ENCODE measurements at regions not wholly inside any gene's neighbourhood (a gene's known extent, or its start where the extent isn't known, plus 50 kb on each side); places are given as distances from the start of the nearest gene placed in this dataset.
"Not testable (repeated sequence)": the region's sequence is repeated elsewhere in the genome, so short reads cannot be mapped to it uniquely, and the experiment has no call there.

- no peaks in the 10 kb centered on the region for H3K4me1 Mint-ChIP-seq (ENCODE audit: low read depth)
- no peaks in the 10 kb centered on the region for H3K27me3 Mint-ChIP-seq
- no peak for DNase-seq
- ChIA-PET POLR2A (no interaction called here), CTCF (no interaction called here)
- H3K27ac Mint-ChIP-seq, result no peak overlapping the region
- H3K9me3 Mint-ChIP-seq, result no peaks in the 10 kb centered on the region
- no peak overlapping the region for H3K4me3 Mint-ChIP-seq
- intact Hi-C loops (cut with micrococcal nuclease), result no loop called here
- H3K36me3 Mint-ChIP-seq, result no peaks in the 10 kb centered on the region
Measured at GRCh38 chr9:15077946-15078729, 167.9 kb upstream of the FREM1 start.

GRCh38 chr9:15073620-15074019, 163.4 kb upstream of the FREM1 start:
- POLR2A ChIA-PET, result no interaction called here
- no peaks in the 10 kb centered on the region for H3K4me1 Mint-ChIP-seq (ENCODE audit: low read depth)
- H3K27me3 Mint-ChIP-seq, result no peaks in the 10 kb centered on the region
- intact Hi-C loops (cut with micrococcal nuclease), result no loop called here
- H3K36me3 Mint-ChIP-seq, result no peaks in the 10 kb centered on the region
- H3K27ac Mint-ChIP-seq, result no peak overlapping the region
- no peak for DNase-seq
- H3K9me3 Mint-ChIP-seq, result no peaks in the 10 kb centered on the region
- CTCF ChIA-PET, result interaction anchor here (1.9 kb wide), 1 partner anchor 30 kb away, joined by 4 read pairs; no protein-coding TSS in a partner anchor
- H3K4me3 Mint-ChIP-seq, result no peak overlapping the region

GRCh38 chr9:15070716-15071115, 160.5 kb upstream of the FREM1 start:
- intact Hi-C loops (cut with micrococcal nuclease), result no loop called here
- Mint-ChIP-seq H3K27me3 (no peaks in the 10 kb centered on the region), H3K36me3 (no peaks in the 10 kb centered on the region), H3K4me3 (no peak overlapping the region), H3K27ac (no peak overlapping the region), H3K9me3 (no peaks in the 10 kb centered on the region), H3K4me1 (ENCODE audit: low read depth) (no peaks in the 10 kb centered on the region)
- ChIA-PET CTCF (interaction anchor here (0.9 kb wide), 1 partner anchor 64 kb away, joined by 3 read pairs; no protein-coding TSS in a partner anchor), POLR2A (no interaction called here)
- DNase-seq, result no peak

GRCh38 chr9:15069106-15069505, 158.9 kb upstream of the FREM1 start:
- intact Hi-C loops (cut with micrococcal nuclease), result no loop called here
- no peak for DNase-seq
- Mint-ChIP-seq H3K4me3 (no peak overlapping the region), H3K9me3 (no peaks in the 10 kb centered on the region), H3K27ac (no peak overlapping the region), H3K36me3 (no peaks in the 10 kb centered on the region), H3K27me3 (no peaks in the 10 kb centered on the region), H3K4me1 (ENCODE audit: low read depth) (no peaks in the 10 kb centered on the region)
- ChIA-PET POLR2A (no interaction called here), CTCF (no interaction called here)

GRCh38 chr9:15068261-15068660, 158.0 kb upstream of the FREM1 start:
- ChIA-PET POLR2A (no interaction called here), CTCF (no interaction called here)
- no peak for DNase-seq
- H3K27me3 Mint-ChIP-seq, result no peaks in the 10 kb centered on the region
- no peaks in the 10 kb centered on the region for H3K9me3 Mint-ChIP-seq
- no peaks in the 10 kb centered on the region for H3K36me3 Mint-ChIP-seq
- no peaks in the 10 kb centered on the region for H3K4me1 Mint-ChIP-seq (ENCODE audit: low read depth)
- H3K27ac Mint-ChIP-seq, result no peak overlapping the region
- intact Hi-C loops (cut with micrococcal nuclease), result no loop called here
- H3K4me3 Mint-ChIP-seq, result no peak overlapping the region

GRCh38 chr9:15059003-15059402, 148.8 kb upstream of the FREM1 start:
- H3K4me1 Mint-ChIP-seq (ENCODE audit: low read depth), result no peaks in the 10 kb centered on the region
- no peaks in the 10 kb centered on the region for H3K36me3 Mint-ChIP-seq
- peaks cover 6% of the 10 kb centered on the region for H3K27me3 Mint-ChIP-seq
- POLR2A ChIA-PET, result no interaction called here
- no peak overlapping the region for H3K4me3 Mint-ChIP-seq
- intact Hi-C loops (cut with micrococcal nuclease), result no loop called here
- no peak for DNase-seq
- H3K9me3 Mint-ChIP-seq, result no peaks in the 10 kb centered on the region
- CTCF ChIA-PET, result no interaction called here
- no peak overlapping the region for H3K27ac Mint-ChIP-seq

- Mint-ChIP-seq H3K4me1 (ENCODE audit: low read depth) (no peaks in the 10 kb centered on the region), H3K4me3 (no peak overlapping the region), H3K9me3 (no peaks in the 10 kb centered on the region), H3K36me3 (no peaks in the 10 kb centered on the region), H3K27ac (no peak overlapping the region), H3K27me3 (peaks cover 6% of the 10 kb centered on the region)
- POLR2A ChIA-PET, result no interaction called here
- CTCF ChIA-PET, result no interaction called here
- intact Hi-C loops (cut with micrococcal nuclease), result no loop called here
- DNase-seq, result no peak
Measured at GRCh38 chr9:15058236-15058635, 148.0 kb upstream of the FREM1 start.

GRCh38 chr9:15055284-15055683, 145.1 kb upstream of the FREM1 start:
- H3K27me3 Mint-ChIP-seq; H3K9me3 Mint-ChIP-seq; H3K4me1 Mint-ChIP-seq (ENCODE audit: low read depth); intact Hi-C loops (cut with micrococcal nuclease); CTCF ChIA-PET; POLR2A ChIA-PET; DNase-seq; H3K4me3 Mint-ChIP-seq; H3K36me3 Mint-ChIP-seq; H3K27ac Mint-ChIP-seq: not testable (repeated sequence)

GRCh38 chr9:15048772-15049171, 138.5 kb upstream of the FREM1 start:
- no peaks in the 10 kb centered on the region for H3K36me3 Mint-ChIP-seq
- ChIA-PET POLR2A (no interaction called here), CTCF (no interaction called here)
- H3K9me3 Mint-ChIP-seq, result no peaks in the 10 kb centered on the region
- no peak overlapping the region for H3K4me3 Mint-ChIP-seq
- peaks cover 2% of the 10 kb centered on the region for H3K27me3 Mint-ChIP-seq
- no peak overlapping the region for H3K27ac Mint-ChIP-seq
- intact Hi-C loops (cut with micrococcal nuclease), result no loop called here
- H3K4me1 Mint-ChIP-seq (ENCODE audit: low read depth), result no peaks in the 10 kb centered on the region
- DNase-seq, result no peak

- Mint-ChIP-seq H3K36me3 (no peaks in the 10 kb centered on the region), H3K27me3 (peaks cover 2% of the 10 kb centered on the region)
- POLR2A ChIA-PET, result no interaction called here
Measured at GRCh38 chr9:15047028-15047551, 136.9 kb upstream of the FREM1 start.

GRCh38 chr9:15033316-15033715, 123.1 kb upstream of the FREM1 start:
- Mint-ChIP-seq H3K36me3 (no peaks in the 10 kb centered on the region), H3K4me1 (ENCODE audit: low read depth) (no peaks in the 10 kb centered on the region), H3K27me3 (peaks cover 3% of the 10 kb centered on the region), H3K27ac (no peak overlapping the region), H3K9me3 (peaks cover 4% of the 10 kb centered on the region), H3K4me3 (no peak overlapping the region)
- ChIA-PET POLR2A (no interaction called here), CTCF (no interaction called here)
- DNase-seq, result no peak
- intact Hi-C loops (cut with micrococcal nuclease), result no loop called here

More at GRCh38 chr9:15047028-15047551, 136.9 kb upstream of the FREM1 start:
- CTCF ChIA-PET, result no interaction called here
- no peaks in the 10 kb centered on the region for H3K9me3 Mint-ChIP-seq
- intact Hi-C loops (cut with micrococcal nuclease), result no loop called here
- no peaks in the 10 kb centered on the region for H3K4me1 Mint-ChIP-seq (ENCODE audit: low read depth)
- no peak overlapping the region for H3K4me3 Mint-ChIP-seq
- no peak overlapping the region for H3K27ac Mint-ChIP-seq
- DNase-seq, result no peak

- Mint-ChIP-seq H3K4me3 (no peak overlapping the region), H3K36me3 (no peaks in the 10 kb centered on the region), H3K27me3 (peaks cover 3% of the 10 kb centered on the region), H3K9me3 (peaks cover 4% of the 10 kb centered on the region), H3K4me1 (ENCODE audit: low read depth) (no peaks in the 10 kb centered on the region), H3K27ac (no peak overlapping the region)
- CTCF ChIA-PET, result no interaction called here
- DNase-seq, result no peak
- POLR2A ChIA-PET, result no interaction called here
- intact Hi-C loops (cut with micrococcal nuclease), result no loop called here
Measured at GRCh38 chr9:15032860-15033259, 122.6 kb upstream of the FREM1 start.

GRCh38 chr9:15021146-15021545, 110.9 kb upstream of the FREM1 start:
- Mint-ChIP-seq H3K36me3 (no peaks in the 10 kb centered on the region), H3K9me3 (peaks cover 2% of the 10 kb centered on the region), H3K4me3 (no peak overlapping the region), H3K27ac (no peak overlapping the region), H3K4me1 (ENCODE audit: low read depth) (no peaks in the 10 kb centered on the region), H3K27me3 (no peaks in the 10 kb centered on the region)
- CTCF ChIA-PET, result interaction anchor here (0.6 kb wide), 1 partner anchor 101 kb away, joined by 3 read pairs; no protein-coding TSS in a partner anchor
- no peak for DNase-seq
- intact Hi-C loops (cut with micrococcal nuclease), result no loop called here
- POLR2A ChIA-PET, result interaction anchor here (0.6 kb wide), 1 partner anchor 553 kb away, joined by 4 read pairs; no protein-coding TSS in a partner anchor
